Medulla oblongata (tissue), 1 donor: ENCODE measurements at regions not wholly inside any gene's neighbourhood (a gene's known extent, or its start where the extent isn't known, plus 50 kb on each side); places are given as distances from the start of the nearest gene placed in this dataset.

Experiments
- DNase-seq: peaks from one replicate; pipeline ENCODE4 v3.0.0-alpha.2; 2015; ENCODE audit errors: extremely low spot score

DNA sequence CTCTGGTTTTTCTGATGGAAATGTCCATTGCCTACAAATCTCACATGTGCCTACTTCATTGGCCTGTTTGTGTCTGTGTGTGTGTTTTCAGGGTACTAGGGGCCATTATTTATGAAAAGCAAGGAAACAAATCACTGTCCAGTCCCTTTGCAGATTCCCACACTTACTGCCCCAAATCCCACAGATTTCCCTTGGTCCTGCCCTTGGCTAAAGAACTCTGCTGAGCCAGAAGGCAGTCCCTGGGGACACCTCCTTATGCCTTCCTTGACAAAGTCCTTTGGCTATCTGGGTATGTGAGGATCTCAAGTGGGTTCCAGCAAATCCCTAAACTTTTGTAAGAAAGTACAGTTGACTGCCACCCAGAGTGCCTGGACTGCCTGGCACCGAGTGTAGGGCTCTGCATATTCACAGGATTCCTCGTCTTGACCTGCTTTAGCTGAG is 388.1 kb downstream of the BCAT1 start:
- no peak for DNase-seq

GRCh38 chr12:24560192-24560775 is 388.6 kb downstream of the BCAT1 start:
- no peak for DNase-seq

- DNase-seq, result no peak
Measured at GRCh38 chr12:24557738-24558137, 391.2 kb downstream of the BCAT1 start.

DNA sequence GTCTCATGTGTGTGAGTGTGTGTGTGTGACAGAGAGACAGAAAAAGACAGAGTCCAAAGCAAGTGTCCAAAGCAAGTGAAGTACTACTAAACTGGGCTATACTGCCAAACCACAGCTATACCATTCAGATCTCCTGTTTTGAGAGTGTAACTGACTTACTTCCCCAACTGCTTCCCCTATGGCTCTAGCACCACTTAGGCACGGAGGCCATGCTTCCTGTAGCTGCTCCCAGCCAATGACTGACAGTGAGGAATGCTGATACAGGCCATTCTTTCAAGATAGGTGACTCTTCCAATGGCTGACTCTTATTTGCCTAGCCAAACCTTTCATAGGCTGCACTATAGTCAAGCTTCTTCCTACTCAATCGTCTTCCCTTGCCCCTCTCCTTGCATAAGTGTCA is 393.2 kb downstream of the BCAT1 start:
- no peak for DNase-seq

DNA sequence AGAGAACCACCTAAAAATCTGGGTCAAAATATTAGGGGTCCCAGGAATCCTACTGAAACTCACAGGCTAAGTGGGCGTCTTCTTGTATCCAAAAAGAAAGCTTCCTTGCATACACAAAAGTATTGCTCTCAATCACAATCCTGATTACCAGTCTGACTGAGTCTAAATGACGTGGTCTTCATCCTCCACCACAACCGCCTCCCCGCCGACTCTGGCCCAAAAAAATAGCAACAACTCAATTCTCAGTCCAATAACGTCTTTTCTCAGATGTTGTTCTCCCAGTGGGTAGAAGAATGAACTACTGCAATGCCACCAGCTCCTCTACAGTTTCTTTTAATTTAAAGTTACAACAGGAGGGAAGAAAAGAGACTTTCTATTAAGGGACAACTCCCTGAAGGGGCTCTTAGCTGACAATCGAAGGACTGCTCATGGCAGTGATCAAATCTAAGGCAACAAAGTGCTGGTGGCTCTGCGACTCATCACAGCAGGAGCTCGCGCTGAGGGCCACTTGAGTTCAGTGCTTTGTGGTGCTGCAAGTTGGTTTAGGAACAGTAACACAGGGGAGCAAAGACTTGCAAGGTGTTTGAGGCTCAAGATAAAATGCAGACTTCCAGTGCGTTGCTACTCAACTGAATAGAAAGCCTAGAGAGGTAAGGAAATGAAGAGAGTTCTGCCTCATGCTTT is 394.1 kb downstream of the BCAT1 start:
- DNase-seq, result no peak

GRCh38 chr12:24553259-24553658 is 395.6 kb downstream of the BCAT1 start:
- DNase-seq, result no peak

GRCh38 chr12:24551163-24551786 is 397.6 kb downstream of the BCAT1 start:
- DNase-seq, result no peak

DNA sequence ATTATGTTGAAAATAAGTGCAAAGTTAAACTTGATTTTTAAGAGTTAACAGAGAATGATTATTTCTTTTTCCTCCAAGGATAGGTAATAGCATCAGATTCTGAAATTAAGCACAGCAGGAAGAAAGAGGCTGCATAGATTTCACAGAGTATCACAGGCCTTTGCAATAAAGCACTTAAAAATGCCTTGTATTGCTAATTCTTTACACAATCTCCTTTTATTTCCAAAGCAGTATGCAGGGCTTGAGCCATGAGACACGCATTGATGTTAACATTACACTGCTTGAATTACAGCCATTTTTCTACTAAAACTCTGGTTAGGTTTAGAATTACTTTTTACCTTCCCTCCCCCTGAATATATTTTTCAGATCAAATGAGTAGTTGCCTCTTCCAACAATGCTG is 398.3 kb downstream of the BCAT1 start:
- DNase-seq, result no peak

- DNase-seq, result no peak
Measured at GRCh38 chr12:24546661-24547060, 402.2 kb downstream of the BCAT1 start.

DNA sequence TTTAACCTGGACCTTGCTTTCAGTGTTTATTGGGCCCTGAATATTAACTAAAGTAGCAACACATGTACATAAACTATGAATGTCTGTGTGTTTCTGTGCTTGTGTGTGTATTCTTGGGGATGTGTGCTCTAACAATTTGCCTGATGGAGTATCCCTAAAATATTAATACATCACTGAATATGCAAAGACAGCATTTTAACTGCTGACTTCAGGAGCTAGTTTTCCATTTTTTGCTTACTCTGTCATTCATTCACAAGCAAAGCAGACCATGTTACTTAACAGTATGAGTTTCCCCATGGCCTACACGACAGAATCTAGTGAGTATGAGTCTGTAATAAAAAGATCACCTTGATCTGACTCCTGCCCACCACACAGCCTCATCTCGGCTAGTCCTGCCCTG is 402.8 kb downstream of the BCAT1 start:
- no peak for DNase-seq

GRCh38 chr12:24544368-24544767 is 404.5 kb downstream of the BCAT1 start:
- no peak for DNase-seq

DNA sequence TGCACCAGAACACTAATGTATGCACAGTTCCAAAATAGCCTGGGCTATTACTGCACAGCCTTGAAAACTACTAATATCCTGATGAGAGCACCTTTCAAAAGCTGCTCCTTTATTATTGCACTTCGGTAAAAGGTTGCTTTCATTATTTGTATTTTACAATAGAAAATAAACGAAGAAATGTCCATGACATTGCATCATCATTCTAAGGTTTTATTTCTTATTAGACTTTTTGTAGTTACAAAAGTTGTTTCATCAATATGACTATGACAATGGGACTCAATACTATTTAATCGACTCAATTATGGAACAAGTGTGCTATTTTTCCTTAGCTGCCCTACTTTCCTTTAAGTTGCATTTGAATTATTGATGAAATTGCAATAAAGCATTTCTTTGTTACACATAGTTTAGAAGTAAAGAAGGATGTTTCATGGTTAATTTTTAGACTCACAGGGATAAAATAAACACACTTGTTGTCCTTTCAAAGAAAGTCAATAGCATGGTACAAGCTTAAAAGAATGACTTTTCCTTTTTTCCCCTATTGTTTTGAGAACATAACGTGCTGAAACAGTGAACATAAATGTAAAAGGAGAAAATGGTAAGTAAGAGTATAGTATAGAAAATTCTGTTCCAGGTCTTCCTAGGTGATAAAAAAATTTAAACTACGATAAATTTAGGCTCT is 407.6 kb downstream of the BCAT1 start:
- no peak for DNase-seq

- DNase-seq, result no peak
Measured at GRCh38 chr12:24539646-24540045, 409.3 kb downstream of the BCAT1 start.

DNA sequence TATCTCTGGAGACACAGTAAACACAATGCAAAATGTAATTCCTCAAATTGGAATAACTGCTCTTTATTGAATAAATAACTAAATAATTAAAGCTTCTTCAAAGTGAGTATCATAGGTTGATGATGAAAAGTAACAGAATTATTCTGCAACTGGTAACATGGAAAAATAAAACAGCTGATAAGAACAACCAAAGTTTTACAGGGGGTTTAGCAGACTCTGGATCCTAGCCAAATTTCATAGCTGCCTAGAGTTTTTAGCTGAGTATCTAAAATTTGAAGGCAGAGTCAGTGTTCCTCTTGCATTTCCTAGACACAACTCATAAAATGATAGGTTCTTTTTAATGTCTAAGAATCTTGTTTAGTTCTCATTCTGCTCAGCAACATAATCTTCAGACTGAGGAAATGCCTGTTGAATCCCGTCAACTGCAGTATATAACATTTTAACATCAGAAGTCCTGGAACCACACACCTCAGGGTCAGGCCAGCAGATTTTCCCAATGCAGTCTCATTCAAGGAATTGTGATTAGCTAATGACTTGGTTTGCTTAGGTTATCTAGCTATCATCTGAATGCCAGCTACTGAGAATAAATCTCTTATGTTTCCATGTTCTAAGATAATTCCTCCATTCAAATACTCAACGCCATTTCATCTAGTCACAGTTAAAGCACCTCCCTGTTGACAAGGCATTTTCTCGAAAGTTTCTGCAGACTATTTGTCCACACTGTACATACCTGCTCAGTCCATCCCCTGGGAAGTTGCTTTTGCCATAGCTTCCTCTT is 411.6 kb downstream of the BCAT1 start:
- DNase-seq, result no peak

- DNase-seq, result no peak
Measured at GRCh38 chr12:24535334-24536069, 413.4 kb downstream of the BCAT1 start.

- no peak for DNase-seq
Measured at GRCh38 chr12:24534622-24535021, 414.3 kb downstream of the BCAT1 start.

GRCh38 chr12:24533716-24534352 is 415.1 kb downstream of the BCAT1 start:
- no peak for DNase-seq

DNA sequence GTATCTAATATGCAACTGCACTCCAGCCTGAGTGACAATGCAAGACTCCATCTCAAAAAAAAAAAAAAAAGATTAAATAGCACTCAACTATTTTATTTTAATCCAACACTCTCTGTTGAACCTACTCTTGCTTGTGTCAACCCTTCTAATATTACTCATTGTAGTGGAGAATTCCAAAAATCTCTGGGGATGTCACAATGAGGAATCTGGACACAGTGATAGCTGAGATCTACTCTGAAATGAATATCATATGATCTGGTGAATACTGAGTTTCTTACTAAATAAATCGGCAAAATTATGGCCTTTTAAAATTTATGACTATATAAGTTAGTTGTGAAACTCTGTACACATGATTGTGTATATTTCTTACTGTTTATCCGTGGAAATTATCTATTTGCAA is 418.2 kb downstream of the BCAT1 start:
- DNase-seq, result no peak

- no peak for DNase-seq
Measured at GRCh38 chr12:24527102-24527501, 421.8 kb downstream of the BCAT1 start.

GRCh38 chr12:24522736-24523135 is 426.2 kb downstream of the BCAT1 start:
- DNase-seq, result no peak

DNA sequence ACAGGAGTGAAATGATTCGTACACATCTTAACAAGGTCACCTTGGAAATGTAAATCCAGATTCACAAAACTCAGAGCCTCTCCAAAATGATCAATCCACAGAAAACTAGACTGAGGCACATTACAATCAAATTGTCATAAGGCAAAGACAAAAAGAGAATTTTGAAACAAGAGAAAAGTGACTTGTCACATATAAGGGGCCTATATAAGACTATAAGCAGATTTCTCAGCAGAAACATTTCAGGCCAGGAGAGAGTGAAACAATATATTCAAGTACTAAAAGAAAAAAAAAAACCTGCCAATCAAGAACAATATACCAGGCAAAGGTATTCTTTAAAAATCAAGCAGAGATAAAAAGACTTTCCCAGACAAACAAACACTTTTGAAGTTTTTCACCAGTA is 429.1 kb downstream of the BCAT1 start:
- no peak for DNase-seq
